ENCODE measurements at regions not wholly inside any gene's neighbourhood (a gene's known extent, or its start where the extent isn't known, plus 50 kb on each side); places are given as distances from the start of the nearest gene placed in this dataset.

DNA sequence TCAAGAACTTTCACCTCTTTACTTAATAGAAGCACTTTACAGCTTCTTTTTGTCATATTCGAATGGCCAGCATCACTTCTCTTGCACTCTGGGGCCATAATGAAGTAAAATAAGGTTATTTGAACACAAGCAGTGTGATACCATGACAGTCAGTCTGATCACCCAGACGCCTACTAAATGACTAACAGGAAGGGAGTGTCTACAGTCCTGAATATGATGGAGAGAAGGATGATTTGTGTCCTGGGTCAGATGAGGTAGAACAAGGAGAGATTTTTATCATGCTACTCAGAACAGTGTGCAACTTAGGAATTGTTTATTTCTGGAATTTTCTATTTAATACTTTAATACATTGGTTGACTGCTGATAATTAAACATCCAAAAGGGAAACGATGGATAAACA lies 284.2 kb upstream of the F9 start:
- no peak for TF ChIP-seq POLR2A (IDR thresholded peaks at IDR 0.05)
- TF ChIP-seq, protein P1, sequence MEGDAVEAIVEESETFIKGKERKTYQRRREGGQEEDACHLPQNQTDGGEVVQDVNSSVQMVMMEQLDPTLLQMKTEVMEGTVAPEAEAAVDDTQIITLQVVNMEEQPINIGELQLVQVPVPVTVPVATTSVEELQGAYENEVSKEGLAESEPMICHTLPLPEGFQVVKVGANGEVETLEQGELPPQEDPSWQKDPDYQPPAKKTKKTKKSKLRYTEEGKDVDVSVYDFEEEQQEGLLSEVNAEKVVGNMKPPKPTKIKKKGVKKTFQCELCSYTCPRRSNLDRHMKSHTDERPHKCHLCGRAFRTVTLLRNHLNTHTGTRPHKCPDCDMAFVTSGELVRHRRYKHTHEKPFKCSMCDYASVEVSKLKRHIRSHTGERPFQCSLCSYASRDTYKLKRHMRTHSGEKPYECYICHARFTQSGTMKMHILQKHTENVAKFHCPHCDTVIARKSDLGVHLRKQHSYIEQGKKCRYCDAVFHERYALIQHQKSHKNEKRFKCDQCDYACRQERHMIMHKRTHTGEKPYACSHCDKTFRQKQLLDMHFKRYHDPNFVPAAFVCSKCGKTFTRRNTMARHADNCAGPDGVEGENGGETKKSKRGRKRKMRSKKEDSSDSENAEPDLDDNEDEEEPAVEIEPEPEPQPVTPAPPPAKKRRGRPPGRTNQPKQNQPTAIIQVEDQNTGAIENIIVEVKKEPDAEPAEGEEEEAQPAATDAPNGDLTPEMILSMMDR (IDR thresholded peaks at IDR 0.05), result no peak
- TF ChIP-seq POLR2AphosphoS5 (IDR thresholded peaks at IDR 0.05), result no peak

All from transverse colon (tissue), 4 donors.